ENCODE measurements at regions not wholly inside any gene's neighbourhood (a gene's known extent, or its start where the extent isn't known, plus 50 kb on each side); places are given as distances from the start of the nearest gene placed in this dataset.

GRCh38 chr2:18428516-18428915 lies 131.9 kb downstream of the RDH14 start:
- TF ChIP-seq CTCF (IDR thresholded peaks at IDR 0.05) (no peak), POLR2A (IDR thresholded peaks at IDR 0.05) (no peak)
- Histone ChIP-seq H3K9me3 (no peaks in the 10 kb centered on the region), H3K4me1 (no peaks in the 10 kb centered on the region), H3K4me3 (no peak overlapping the region), H3K27me3 (no peaks in the 10 kb centered on the region), H3K27ac (no peak overlapping the region), H3K36me3 (no peaks in the 10 kb centered on the region)
- no peak for DNase-seq
- intact Hi-C loops (cut with DNase I; ENCODE audit: low total_unique reads), result no loop called here

GRCh38 chr2:18427762-18428161 lies 132.7 kb downstream of the RDH14 start:
- H3K4me1 ChIP-seq, result no peaks in the 10 kb centered on the region
- H3K36me3 ChIP-seq, result no peaks in the 10 kb centered on the region
- H3K4me3 ChIP-seq, result no peak overlapping the region
- H3K27me3 ChIP-seq, result no peaks in the 10 kb centered on the region
- no peak for DNase-seq
- H3K27ac ChIP-seq, result no peak overlapping the region
- intact Hi-C loops (cut with DNase I; ENCODE audit: low total_unique reads), result no loop called here
- no peaks in the 10 kb centered on the region for H3K9me3 ChIP-seq
- TF ChIP-seq CTCF (IDR thresholded peaks at IDR 0.05), result no peak
- TF ChIP-seq POLR2A (IDR thresholded peaks at IDR 0.05), result no peak

DNA sequence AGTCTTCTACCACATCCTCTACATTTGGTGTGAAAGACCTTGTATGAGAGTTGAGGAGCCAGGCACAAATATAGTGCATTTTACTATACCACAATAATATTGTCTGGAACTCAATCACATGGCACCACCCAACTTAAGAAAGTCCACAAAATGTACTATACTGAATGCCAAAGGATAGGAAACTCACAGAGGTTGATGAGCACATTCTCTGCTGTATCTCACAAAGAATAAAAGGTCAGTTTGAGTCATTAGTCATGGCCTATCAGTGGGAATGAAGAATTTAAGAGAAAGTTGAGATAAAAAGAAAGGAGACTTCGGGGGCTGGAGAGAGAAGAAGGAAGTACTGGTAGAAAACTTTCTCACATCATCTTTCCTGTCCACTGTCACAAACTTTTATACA lies 134.3 kb downstream of the RDH14 start:
- Histone ChIP-seq H3K4me1 (no peaks in the 10 kb centered on the region), H3K4me3 (no peak overlapping the region), H3K27me3 (no peaks in the 10 kb centered on the region), H3K36me3 (no peaks in the 10 kb centered on the region), H3K27ac (no peak overlapping the region), H3K9me3 (no peaks in the 10 kb centered on the region)
- DNase-seq, result no peak
- TF ChIP-seq CTCF (IDR thresholded peaks at IDR 0.05) (no peak), POLR2A (IDR thresholded peaks at IDR 0.05) (no peak)
- intact Hi-C loops (cut with DNase I; ENCODE audit: low total_unique reads), result no loop called here

- intact Hi-C loops (cut with DNase I; ENCODE audit: low total_unique reads), result no loop called here
- Histone ChIP-seq H3K27me3 (no peaks in the 10 kb centered on the region), H3K27ac (no peak overlapping the region), H3K9me3 (no peaks in the 10 kb centered on the region), H3K36me3 (no peaks in the 10 kb centered on the region), H3K4me3 (no peak overlapping the region), H3K4me1 (no peaks in the 10 kb centered on the region)
- TF ChIP-seq CTCF (IDR thresholded peaks at IDR 0.05) (no peak), POLR2A (IDR thresholded peaks at IDR 0.05) (no peak)
- no peak for DNase-seq
Observed at GRCh38 chr2:18425210-18425703, 135.2 kb downstream of the RDH14 start.

DNA sequence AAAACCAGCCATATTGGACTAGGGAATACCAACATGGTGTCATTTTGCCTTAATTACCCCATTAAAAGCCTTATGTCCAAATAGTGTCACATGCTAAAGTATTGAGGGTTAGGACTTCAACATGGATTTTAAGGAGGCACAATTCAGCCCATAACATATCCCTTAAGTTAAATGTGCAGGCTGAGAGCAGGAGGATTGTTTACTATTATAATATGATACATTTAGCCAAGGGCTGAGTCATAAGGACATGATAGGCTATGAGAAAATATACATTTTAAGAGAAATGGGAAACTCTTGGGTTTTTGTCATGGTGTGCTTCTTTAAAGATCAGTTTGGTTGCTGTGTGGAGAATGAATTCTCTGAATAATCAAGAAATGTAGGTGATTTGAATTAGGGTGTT lies 136.8 kb downstream of the RDH14 start:
- H3K4me3 ChIP-seq, result no peak overlapping the region
- H3K4me1 ChIP-seq, result no peaks in the 10 kb centered on the region
- intact Hi-C loops (cut with DNase I; ENCODE audit: low total_unique reads), result no loop called here
- TF ChIP-seq POLR2A (IDR thresholded peaks at IDR 0.05) (no peak), CTCF (IDR thresholded peaks at IDR 0.05) (no peak)
- no peaks in the 10 kb centered on the region for H3K27me3 ChIP-seq
- DNase-seq, result no peak
- no peaks in the 10 kb centered on the region for H3K36me3 ChIP-seq
- no peak overlapping the region for H3K27ac ChIP-seq
- no peaks in the 10 kb centered on the region for H3K9me3 ChIP-seq
